ENCODE measurements at regions not wholly inside any gene's neighbourhood (a gene's known extent, or its start where the extent isn't known, plus 50 kb on each side); places are given as distances from the start of the nearest gene placed in this dataset.

- H2BK20ac ChIP-seq (ENCODE audit: low read length) = no peak overlapping the region
- H4K8ac ChIP-seq (ENCODE audit: extremely low read depth, insufficient read depth, low read length) = no peak overlapping the region
- no peak overlapping the region for H2BK120ac ChIP-seq (replicated peaks; ENCODE audit: low read depth, low read length)
- H4K5ac ChIP-seq (ENCODE audit: insufficient read length, low read depth, low read length) = no peak overlapping the region
- no peak overlapping the region for H2BK12ac ChIP-seq (ENCODE audit: low read depth, low read length)
- no peaks in the 10 kb centered on the region for H4K20me1 ChIP-seq (replicated peaks in 1 of 2; ENCODE audit: control insufficient read depth in 1 of 2, insufficient read depth in 2 of 2, low read length in 2 of 2)
- no peaks in the 10 kb centered on the region for H3K79me2 ChIP-seq (ENCODE audit: control insufficient read depth in 1 of 2, insufficient read depth in 2 of 2, low read length in 2 of 2)
- no peaks in the 10 kb centered on the region for H3K36me3 ChIP-seq (ENCODE audit: control insufficient read depth in 2 of 4, insufficient read depth in 4 of 4, low read length in 3 of 4)
- H3K23me2 ChIP-seq (ENCODE audit: low read depth, low read length) = no peaks in the 10 kb centered on the region
- peaks cover 3 to 10% of the 10 kb centered on the region in 2 experiments; a peak in 2 of 4 replicates for H3K9me3 ChIP-seq (ENCODE audit: insufficient read depth in 2 of 2, low read depth in 1 of 2, low read length in 1 of 2)
- H4K91ac ChIP-seq (replicated peaks; ENCODE audit: insufficient read length, low read length) = no peak overlapping the region
- no peak overlapping the region for H3K23ac ChIP-seq (ENCODE audit: insufficient read length)
- CTCF ChIA-PET (ENCODE audit: partially characterized antibody) = interaction anchor here (1.0 kb wide), 1 partner anchor 19 kb away, joined by 3 read pairs; no protein-coding TSS in a partner anchor
- no peaks in the 10 kb centered on the region for H3K79me1 ChIP-seq (ENCODE audit: low read depth, low read length)
- FAIRE-seq (no peak), DNase-seq (ENCODE audit: low read depth in 1 of 2, low spot score in 2 of 2) (no peak)
- no peak overlapping the region for H3K14ac ChIP-seq (ENCODE audit: insufficient read length)
- H2BK15ac ChIP-seq (ENCODE audit: low read length) = no peak overlapping the region
- 81% methylated on average over 2 of the region's 2 CpGs; no CpG with 5 or more reads in 1 of the 2 experiments for WGBS, 2 experiments (ENCODE audit: extremely low coverage in 1 of 2, insufficient coverage in 1 of 2, insufficient read length in 1 of 2, insufficient replicate concordance in 2 of 2, low coverage in 1 of 2, low lambda C conversion rate in 2 of 2, missing lambda C conversion rate in 1 of 2)
- H3K27ac ChIP-seq (ENCODE audit: low read depth, low read length) = no peak overlapping the region
- no peaks in the 10 kb centered on the region; a peak in 1 of 7 replicates for H3K27me3 ChIP-seq (replicated peaks in 1 of 4; ENCODE audit: control insufficient read depth in 3 of 4, extremely low read depth in 1 of 4, insufficient read depth in 3 of 4, low read length in 3 of 4)
- no peak overlapping the region for H2BK5ac ChIP-seq (ENCODE audit: low read depth, low read length)
- no peak for TF ChIP-seq BCL11A (IDR thresholded peaks at IDR 0.05; ENCODE audit: low read depth in 2 of 2, low read length in 2 of 2)
- H3K4ac ChIP-seq (replicated peaks; ENCODE audit: insufficient read length, low read depth, low read length) = no peak overlapping the region
- H3K4me1 ChIP-seq (replicated peaks in 1 of 4; ENCODE audit: control insufficient read depth in 3 of 4, insufficient read depth in 4 of 4, low read length in 3 of 4) = peaks cover 0 to 2% (median 0%) of the 10 kb centered on the region in 4 experiments; a peak in 1 of 7 replicates
- no peak overlapping the region for H2AK5ac ChIP-seq (ENCODE audit: low read depth, low read length)
- H3K9ac ChIP-seq (replicated peaks in 1 of 4; ENCODE audit: extremely low read depth in 1 of 4, low read depth in 3 of 4, low read length in 3 of 4) = no peak overlapping the region
- H3K56ac ChIP-seq (replicated peaks; ENCODE audit: insufficient read length, low read depth, low read length) = no peak overlapping the region
- no peak overlapping the region for H3K4me3 ChIP-seq (ENCODE audit: extremely low read depth in 1 of 4, insufficient read depth in 2 of 4, low read depth in 3 of 4, low read length in 4 of 4)
- POLR2A ChIA-PET (ENCODE audit: partially characterized antibody) = no interaction called here
- H3K4me2 ChIP-seq (ENCODE audit: insufficient read depth in 1 of 2, low read depth in 2 of 2, low read length in 2 of 2) = no peak overlapping the region
- no peak overlapping the region for H2AFZ ChIP-seq (ENCODE audit: low read length)
- no peak overlapping the region for H3K18ac ChIP-seq (ENCODE audit: extremely low read depth, low read length)
These were observed 356.2 kb downstream of the ZNF521 start for GRCh38 chr18:24995755-24996154.
